Caki2 (cell line): ENCODE measurements at regions not wholly inside any gene's neighbourhood (a gene's known extent, or its start where the extent isn't known, plus 50 kb on each side); places are given as distances from the start of the nearest gene placed in this dataset.
"Not testable (repeated sequence)": the region's sequence is repeated elsewhere in the genome, so short reads cannot be mapped to it uniquely, and the experiment has no call there.

Source experiments
- DNase-seq: peaks from one replicate; pipeline ENCODE4 v3.0.0-alpha.2; 2015; ENCODE audit warnings: low read depth
- in situ Hi-C: cut with HindIII; loops from 2 replicates; pipeline ENCODE4 v1.10.0; 2016; ENCODE audit warnings: low sequenced_read_pairs, low pct_unique_long_range_greater_than_20kb, mixed read lengths

DNA sequence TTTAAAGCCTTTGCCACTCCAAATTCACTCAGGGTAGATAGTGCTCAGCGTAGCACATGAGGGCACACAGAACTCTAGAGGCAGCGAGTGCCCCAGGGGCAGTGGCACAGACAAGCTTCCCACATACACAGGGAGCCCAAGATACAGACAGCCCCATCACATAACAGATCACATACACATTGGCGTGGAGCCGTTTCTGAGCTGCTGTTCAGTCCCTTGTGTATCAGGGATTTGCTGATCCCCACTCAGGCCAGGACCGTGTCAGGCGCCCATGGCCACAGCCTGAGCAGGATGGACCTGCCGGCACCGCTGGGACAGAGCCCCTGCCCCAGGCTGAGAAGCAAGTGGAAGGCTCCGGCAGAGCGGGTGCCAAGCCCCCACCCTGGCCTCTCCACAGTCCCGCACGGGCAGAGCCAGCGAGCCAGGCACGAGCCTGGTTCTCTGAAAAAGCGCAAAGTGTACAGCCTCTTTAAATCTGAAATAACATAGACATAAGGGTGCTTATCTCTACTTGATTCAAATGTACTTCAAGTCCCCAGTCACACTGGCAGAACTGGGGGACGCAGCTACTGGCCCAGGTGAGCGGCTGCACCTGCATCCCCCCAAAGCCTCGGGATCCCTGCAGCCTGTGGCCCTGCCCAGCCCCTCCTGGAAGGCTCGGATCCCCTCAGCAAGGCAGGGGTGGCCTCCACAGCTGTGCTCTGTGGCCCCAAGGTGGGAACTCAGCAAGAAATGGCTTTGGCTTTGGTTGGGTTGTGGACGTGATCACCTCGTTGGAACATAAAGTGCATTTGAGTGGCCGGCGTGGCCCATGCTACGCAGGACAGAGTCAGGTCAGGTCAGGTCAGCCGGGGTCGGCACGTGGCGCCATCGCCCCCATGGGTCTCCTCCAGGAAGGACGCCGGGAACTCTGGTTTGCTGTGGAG lies 231.3 kb downstream of the ERMARD start:
- no peak for DNase-seq
- in situ Hi-C loops, result no loop called here

DNA sequence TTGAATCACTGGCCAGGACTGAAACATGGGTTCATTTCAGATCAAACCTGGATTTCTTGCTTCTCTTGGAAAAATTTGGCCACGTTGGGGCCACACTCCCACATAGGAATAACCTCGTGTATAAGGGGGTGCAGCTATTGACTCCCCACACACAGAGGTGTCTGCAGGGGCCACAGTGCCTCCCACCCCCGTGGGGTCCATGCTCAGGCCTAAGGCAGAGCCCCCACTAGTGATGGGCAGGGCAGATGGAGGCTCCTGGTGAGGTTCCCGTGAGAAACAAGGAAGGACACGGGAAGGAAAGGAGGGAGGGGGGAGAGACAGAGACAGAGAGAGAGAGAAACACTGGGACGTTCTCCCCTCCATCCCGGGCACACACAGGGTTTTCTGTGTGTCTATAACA lies 230.5 kb downstream of the ERMARD start:
- no peak for DNase-seq
- in situ Hi-C loops, result no loop called here

GRCh38 chr6:169981568-169981967 lies 230.1 kb downstream of the ERMARD start:
- no peak for DNase-seq

DNA sequence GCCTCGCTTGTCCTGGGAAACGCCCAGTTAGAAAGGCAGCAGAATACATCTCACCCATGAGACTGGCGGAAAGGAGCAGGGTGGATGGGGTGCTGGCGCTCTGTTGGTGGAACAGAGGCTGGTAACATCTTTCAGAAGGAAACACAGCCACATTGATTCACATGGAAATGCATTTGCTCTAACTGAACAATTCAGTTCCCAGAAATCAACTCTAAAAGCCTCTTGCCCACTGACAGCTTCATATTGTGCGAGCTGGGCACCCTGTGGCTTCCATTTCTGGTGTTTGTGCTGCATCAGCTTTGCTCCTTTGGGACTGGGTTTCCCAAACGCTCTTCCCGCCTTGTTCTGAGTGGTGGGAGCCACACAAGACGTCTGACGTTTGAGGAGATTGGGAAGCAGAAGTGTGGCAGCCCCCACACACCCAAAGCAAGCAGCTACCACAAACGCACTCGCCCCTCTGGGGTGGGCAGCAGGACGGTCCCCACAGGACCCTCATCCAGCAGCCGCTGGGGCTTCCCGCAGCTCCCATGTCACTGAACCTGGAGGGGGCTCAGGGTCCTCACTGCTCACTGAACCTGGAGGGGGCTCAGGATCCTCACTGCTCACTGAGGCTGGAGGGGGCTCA lies 229.5 kb downstream of the ERMARD start:
- in situ Hi-C loops, result no loop called here
- DNase-seq, result no peak

More at GRCh38 chr6:169981568-169981967, 230.1 kb downstream of the ERMARD start:
- in situ Hi-C loops, result no loop called here

GRCh38 chr6:169979873-169980432 lies 228.5 kb downstream of the ERMARD start:
- DNase-seq, result no peak
- in situ Hi-C loops, result no loop called here

DNA sequence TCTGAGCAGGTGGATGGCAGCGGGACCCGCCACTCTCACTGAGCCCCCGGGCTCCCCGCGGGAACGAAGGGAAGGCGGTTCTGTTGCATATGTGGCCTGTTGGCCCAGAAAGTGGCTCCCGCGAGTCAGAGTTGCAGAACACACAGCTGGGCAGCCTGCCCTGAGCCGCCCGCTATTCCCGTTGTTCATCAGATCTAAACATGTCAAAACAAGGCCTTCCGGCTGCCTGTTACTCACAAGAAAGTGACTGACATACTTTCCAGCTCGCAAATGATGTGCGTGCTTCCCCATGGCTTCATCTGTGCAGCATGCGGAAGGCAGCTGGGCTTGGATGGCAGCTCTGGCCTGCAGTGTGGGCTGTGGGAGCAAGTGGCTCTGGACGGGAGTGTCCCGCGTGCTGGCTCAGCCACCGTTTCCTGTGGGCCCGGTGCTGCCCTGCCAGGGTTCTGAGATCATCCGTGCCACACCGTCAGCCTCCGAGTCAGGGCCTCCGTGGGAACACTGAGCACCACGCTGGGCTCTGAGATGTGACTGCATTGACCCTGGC lies 227.3 kb downstream of the ERMARD start:
- DNase-seq, result no peak

GRCh38 chr6:169977434-169978265 lies 226.2 kb downstream of the ERMARD start:
- in situ Hi-C loops, result no loop called here
- no peak for DNase-seq

More for the DNA sequence above, 227.3 kb downstream of the ERMARD start:
- in situ Hi-C loops, result no loop called here

- in situ Hi-C loops, result no loop called here
- peak; percentile 15 for DNase-seq
Measured at GRCh38 chr6:169976301-169977081, 225.1 kb downstream of the ERMARD start.

- no peak for DNase-seq
- in situ Hi-C loops, result no loop called here
Measured at GRCh38 chr6:169975701-169976100, 224.3 kb downstream of the ERMARD start.

DNA sequence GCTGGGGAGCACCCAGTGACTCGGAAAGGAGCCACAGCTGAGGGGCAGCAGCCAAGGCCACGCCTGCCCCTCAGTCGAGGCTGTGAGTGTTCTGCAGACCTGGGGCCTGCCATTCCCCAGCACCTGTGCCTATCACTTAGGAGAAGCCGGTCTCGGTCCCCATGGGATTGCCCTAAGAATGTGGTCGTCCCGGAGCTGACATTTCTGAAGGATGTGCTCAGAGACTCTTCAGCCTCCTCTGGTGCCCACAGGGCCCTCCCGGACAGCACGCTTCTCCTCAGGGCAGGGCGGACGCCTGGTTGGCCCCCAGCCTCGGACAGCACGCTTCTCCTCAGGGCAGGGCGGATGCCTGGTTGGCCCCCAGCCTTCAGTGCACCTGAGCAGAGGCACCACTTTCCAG lies 223.9 kb downstream of the ERMARD start:
- DNase-seq, result no peak
- in situ Hi-C loops, result no loop called here

GRCh38 chr6:169974663-169975062 lies 223.2 kb downstream of the ERMARD start:
- no peak for DNase-seq
- in situ Hi-C loops, result no loop called here

DNA sequence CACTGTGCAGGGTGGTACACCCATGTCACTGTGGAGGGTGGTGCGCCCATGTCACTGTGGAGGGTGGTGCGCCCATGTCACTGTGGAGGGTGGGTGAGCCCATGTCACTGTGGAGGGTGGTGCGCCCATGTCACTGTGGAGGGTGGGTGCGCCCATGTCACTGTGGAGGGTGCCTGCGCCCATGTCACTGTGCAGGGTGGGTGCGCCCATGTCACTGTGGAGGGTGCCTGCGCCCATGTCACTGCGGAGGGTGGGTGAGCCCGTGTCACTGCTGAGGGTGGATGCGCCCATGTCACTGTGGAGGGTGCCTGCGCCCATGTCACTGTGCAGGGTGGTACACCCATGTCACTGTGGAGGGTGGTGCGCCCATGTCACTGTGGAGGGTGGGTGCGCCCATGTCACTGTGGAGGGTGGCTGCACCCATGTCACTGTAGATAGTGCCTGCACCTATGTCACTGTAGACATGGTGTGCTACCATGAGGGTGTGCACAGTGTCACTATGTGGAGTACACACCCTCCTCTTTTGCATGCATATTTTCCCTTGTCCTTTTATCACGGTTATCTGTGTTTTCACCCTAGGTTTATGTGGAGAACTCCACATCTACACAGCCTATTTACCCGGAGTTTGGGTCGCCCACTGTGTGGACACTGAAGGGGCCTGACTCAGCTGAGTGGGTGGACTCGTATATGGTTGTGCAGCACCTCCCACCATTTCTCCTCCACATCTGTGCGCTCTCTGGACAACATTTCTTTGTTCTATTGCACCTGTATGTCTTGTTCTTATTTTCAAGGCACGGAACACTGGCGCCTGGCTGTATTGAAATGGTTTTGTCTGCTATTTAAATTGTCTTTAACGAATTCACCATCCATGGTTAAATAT lies 222.4 kb downstream of the ERMARD start:
- in situ Hi-C loops, DNase-seq: not testable (repeated sequence)

- in situ Hi-C loops, result no loop called here
Measured at GRCh38 chr6:169972736-169973135, 221.3 kb downstream of the ERMARD start.

DNA sequence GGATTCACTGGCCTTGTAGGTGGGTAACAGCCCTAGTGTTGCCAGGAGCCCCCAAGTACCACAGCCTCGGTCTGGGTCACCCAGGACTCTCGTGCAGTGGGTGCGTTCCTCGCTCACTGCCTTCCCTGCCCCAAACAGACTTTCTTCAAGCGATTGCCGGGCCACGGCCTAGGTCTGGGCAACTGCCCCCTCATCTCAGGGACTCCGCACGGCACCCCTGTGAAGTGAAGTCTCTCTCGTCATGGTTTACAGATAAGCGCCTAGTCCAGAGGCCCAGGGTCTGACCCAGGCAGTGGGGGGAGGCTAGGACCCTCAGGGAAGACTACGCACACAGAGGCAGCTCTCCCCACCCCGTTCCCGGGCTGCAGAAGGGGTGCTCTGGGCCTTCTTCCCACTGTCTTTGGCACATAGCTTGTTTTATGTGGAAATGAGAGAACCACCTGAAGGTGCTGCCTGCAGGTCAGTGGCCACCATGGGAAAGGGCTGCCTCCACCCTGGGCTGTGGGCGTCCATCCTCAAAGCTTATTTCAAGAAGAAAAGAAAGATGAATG lies 220.8 kb downstream of the ERMARD start:
- DNase-seq, result no peak
- in situ Hi-C loops, result no loop called here

More at GRCh38 chr6:169972736-169973135, 221.3 kb downstream of the ERMARD start:
- no peak for DNase-seq

- no peak for DNase-seq
- in situ Hi-C loops, result no loop called here
Measured at GRCh38 chr6:169971081-169971861, 219.8 kb downstream of the ERMARD start.
